ENCODE measurements at regions not wholly inside any gene's neighbourhood (a gene's known extent, or its start where the extent isn't known, plus 50 kb on each side); places are given as distances from the start of the nearest gene placed in this dataset.

GRCh38 chr13:109913936-109914510, 127.6 kb upstream of the IRS2 start:
- TF ChIP-seq, protein P1, sequence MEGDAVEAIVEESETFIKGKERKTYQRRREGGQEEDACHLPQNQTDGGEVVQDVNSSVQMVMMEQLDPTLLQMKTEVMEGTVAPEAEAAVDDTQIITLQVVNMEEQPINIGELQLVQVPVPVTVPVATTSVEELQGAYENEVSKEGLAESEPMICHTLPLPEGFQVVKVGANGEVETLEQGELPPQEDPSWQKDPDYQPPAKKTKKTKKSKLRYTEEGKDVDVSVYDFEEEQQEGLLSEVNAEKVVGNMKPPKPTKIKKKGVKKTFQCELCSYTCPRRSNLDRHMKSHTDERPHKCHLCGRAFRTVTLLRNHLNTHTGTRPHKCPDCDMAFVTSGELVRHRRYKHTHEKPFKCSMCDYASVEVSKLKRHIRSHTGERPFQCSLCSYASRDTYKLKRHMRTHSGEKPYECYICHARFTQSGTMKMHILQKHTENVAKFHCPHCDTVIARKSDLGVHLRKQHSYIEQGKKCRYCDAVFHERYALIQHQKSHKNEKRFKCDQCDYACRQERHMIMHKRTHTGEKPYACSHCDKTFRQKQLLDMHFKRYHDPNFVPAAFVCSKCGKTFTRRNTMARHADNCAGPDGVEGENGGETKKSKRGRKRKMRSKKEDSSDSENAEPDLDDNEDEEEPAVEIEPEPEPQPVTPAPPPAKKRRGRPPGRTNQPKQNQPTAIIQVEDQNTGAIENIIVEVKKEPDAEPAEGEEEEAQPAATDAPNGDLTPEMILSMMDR (conservative IDR thresholded peaks at IDR 0.05 in 1 of 2, IDR thresholded peaks at IDR 0.05 in 1 of 2; ENCODE audit: extremely low read depth in 1 of 2, insufficient read depth in 1 of 2, low read depth in 1 of 2, low read length in 2 of 2) = no peak
- no peak for TF ChIP-seq EZH2 (IDR thresholded peaks at IDR 0.05; ENCODE audit: borderline replicate concordance, low read length)
